PC-9 (cell line): ENCODE measurements at regions not wholly inside any gene's neighbourhood (a gene's known extent, or its start where the extent isn't known, plus 50 kb on each side); places are given as distances from the start of the nearest gene placed in this dataset.

Experiments used
- BruUV-seq: library from RNA; stranded (reverse); fragments of 400-500 nt; replicated peaks from 2 replicates; lab custom pipeline; 2021; lab: Mats Ljungman, UMichigan
- CTCF ChIA-PET: fragments of 300-600 bp; sonication (Branson Sonifier 250); formaldehyde crosslinking; loops from one replicate; lab custom pipeline; 2022; ENCODE audit warnings: antibody characterized with exemption; lab: Charles Lee
- POLR2A ChIA-PET: fragments of 300-600 bp; sonication (Branson Sonifier 250); formaldehyde crosslinking; loops from one replicate; lab custom pipeline; 2022; ENCODE audit warnings: antibody characterized with exemption; ENCODE audit not compliant: unreplicated experiment; lab: Charles Lee
- DNase-seq, 2 experiments: peaks; one replicate each; pipeline versions ENCODE4 v3.0.0 to v3.0.0-alpha.2; 2015 to 2022; ENCODE audit warnings: mixed read lengths in 1 of 2
- H2AFZ ChIP-seq: fragments of 200-600 bp; sonication (generic); 2 replicates; pipeline ENCODE4 v1.8.1; 2017; ENCODE audit warnings: antibody characterized with exemption
- H3F3A ChIP-seq: fragments of 200-600 bp; sonication (generic); 2 replicates; pipeline ENCODE4 v1.8.1; 2017; ENCODE audit warnings: antibody characterized with exemption, mild to moderate bottlenecking, low read depth; ENCODE audit not compliant: insufficient read depth
- H3K27ac ChIP-seq: fragments of 200-600 bp; sonication (generic); 2 replicates; pipeline ENCODE4 v1.6.1; 2016; ENCODE audit warnings: mixed run types
- H3K27me3 ChIP-seq: fragments of 200-600 bp; sonication (generic); 2 replicates; pipeline ENCODE4 v1.6.1; 2016; ENCODE audit warnings: low read depth, mixed run types; ENCODE audit not compliant: insufficient read depth
- H3K36me3 ChIP-seq: fragments of 200-600 bp; sonication (generic); 2 replicates; pipeline ENCODE4 v1.6.1; 2016; ENCODE audit warnings: low read depth, mixed run types
- H3K4me1 ChIP-seq: fragments of 200-600 bp; sonication (generic); replicated peaks from 2 replicates; pipeline ENCODE4 v1.6.1; 2016; ENCODE audit warnings: mixed run types; ENCODE audit not compliant: insufficient read depth
- H3K4me2 ChIP-seq: fragments of 200-600 bp; sonication (generic); 2 replicates; pipeline ENCODE4 v1.6.1; 2017; ENCODE audit warnings: mixed run types
- H3K4me3 ChIP-seq: fragments of 200-600 bp; sonication (generic); 2 replicates; pipeline ENCODE4 v1.6.1; 2016; ENCODE audit warnings: mixed run types
- H3K79me2 ChIP-seq: fragments of 200-600 bp; sonication (generic); 2 replicates; pipeline ENCODE4 v1.6.1; 2017; ENCODE audit warnings: low read depth, mixed run types
- H3K9me2 ChIP-seq: fragments of 200-600 bp; sonication (generic); 2 replicates; pipeline ENCODE4 v1.8.1; 2017; ENCODE audit warnings: mild to moderate bottlenecking; ENCODE audit not compliant: insufficient read depth
- H3K9me3 ChIP-seq: fragments of 200-600 bp; sonication (generic); 2 replicates; pipeline ENCODE4 v1.8.1; 2016; ENCODE audit warnings: low read depth; ENCODE audit not compliant: insufficient read depth
- H4K20me1 ChIP-seq: fragments of 200-600 bp; sonication (generic); 2 replicates; pipeline ENCODE4 v1.8.1; 2017; ENCODE audit not compliant: insufficient read depth
- EZH2 ChIP-seq: fragments of 200-600 bp; sonication (generic); IDR thresholded peaks from 2 replicates; pipeline ENCODE4 v1.8.0; 2017; ENCODE audit warnings: antibody characterized with exemption, low read depth
- intact Hi-C: fragments of 100-400 bp; cut with micrococcal nuclease; formaldehyde crosslinking; loops from one replicate; pipeline ENCODE4 v1.10.0; 2022; ENCODE audit not compliant: unreplicated experiment
- TF ChIP-seq, protein P1 (sequence below): fragments of 200-600 bp; sonication (generic); conservative IDR thresholded peaks from 2 replicates; pipeline ENCODE4 v1.6.1; 2017; ENCODE audit warnings: mixed run types, antibody characterized with exemption, mild to moderate bottlenecking, moderate library complexity

DNA sequence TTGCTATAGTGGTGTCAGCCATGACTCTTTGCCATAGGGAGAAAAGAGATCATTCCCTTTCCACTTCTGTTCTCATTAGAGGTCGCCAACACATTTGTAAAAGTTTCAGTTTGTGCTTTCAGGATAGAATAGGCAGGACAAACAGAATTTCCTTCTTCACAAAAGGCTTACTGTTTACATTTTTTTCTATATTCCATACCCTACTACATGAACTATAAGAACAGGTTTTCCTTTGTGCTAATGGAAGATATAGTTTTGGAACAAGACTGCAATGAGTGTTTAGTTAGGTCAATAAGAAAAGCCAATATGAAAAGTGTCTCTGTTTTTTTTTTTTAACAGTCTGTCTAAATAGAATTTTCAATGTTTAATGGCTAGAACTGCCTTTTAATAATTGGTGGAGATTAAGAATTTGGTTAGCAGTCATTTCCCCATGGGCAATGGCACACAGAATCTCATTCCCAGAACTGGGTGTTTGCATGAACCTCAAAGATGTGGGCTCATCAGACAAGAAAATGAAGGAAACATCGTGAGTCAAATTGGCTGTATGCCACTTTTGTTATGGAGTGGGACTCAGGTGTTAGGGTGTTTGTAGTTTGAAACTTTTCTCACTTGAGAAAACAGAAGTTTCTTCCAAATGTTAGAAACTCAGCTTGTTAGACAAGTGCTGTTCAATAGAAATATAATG, 75.2 kb upstream of the PRLR start:
- no peaks in the 10 kb centered on the region for H3F3A ChIP-seq
- no peaks in the 10 kb centered on the region for H3K4me1 ChIP-seq
- intact Hi-C loops: no loop called here
- H3K27me3 ChIP-seq: peaks cover 7% of the 10 kb centered on the region; the same call in 1 of the 2 replicates
- no peaks in the 10 kb centered on the region for H3K9me3 ChIP-seq
- CTCF ChIA-PET: no interaction called here
- no peak overlapping the region for H3K27ac ChIP-seq
- TF ChIP-seq EZH2: no peak
- TF ChIP-seq, protein P1, sequence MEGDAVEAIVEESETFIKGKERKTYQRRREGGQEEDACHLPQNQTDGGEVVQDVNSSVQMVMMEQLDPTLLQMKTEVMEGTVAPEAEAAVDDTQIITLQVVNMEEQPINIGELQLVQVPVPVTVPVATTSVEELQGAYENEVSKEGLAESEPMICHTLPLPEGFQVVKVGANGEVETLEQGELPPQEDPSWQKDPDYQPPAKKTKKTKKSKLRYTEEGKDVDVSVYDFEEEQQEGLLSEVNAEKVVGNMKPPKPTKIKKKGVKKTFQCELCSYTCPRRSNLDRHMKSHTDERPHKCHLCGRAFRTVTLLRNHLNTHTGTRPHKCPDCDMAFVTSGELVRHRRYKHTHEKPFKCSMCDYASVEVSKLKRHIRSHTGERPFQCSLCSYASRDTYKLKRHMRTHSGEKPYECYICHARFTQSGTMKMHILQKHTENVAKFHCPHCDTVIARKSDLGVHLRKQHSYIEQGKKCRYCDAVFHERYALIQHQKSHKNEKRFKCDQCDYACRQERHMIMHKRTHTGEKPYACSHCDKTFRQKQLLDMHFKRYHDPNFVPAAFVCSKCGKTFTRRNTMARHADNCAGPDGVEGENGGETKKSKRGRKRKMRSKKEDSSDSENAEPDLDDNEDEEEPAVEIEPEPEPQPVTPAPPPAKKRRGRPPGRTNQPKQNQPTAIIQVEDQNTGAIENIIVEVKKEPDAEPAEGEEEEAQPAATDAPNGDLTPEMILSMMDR: no peak
- POLR2A ChIA-PET: no interaction called here
- no peaks in the 10 kb centered on the region for H4K20me1 ChIP-seq
- H2AFZ ChIP-seq: no peak overlapping the region
- no peaks in the 10 kb centered on the region for H3K79me2 ChIP-seq
- DNase-seq: no peak
- no peaks in the 10 kb centered on the region for H3K9me2 ChIP-seq
- no peaks in the 10 kb centered on the region for H3K36me3 ChIP-seq
- H3K4me2 ChIP-seq: no peak overlapping the region
- no TSS peak for BruUV-seq
- no peak overlapping the region for H3K4me3 ChIP-seq

DNA sequence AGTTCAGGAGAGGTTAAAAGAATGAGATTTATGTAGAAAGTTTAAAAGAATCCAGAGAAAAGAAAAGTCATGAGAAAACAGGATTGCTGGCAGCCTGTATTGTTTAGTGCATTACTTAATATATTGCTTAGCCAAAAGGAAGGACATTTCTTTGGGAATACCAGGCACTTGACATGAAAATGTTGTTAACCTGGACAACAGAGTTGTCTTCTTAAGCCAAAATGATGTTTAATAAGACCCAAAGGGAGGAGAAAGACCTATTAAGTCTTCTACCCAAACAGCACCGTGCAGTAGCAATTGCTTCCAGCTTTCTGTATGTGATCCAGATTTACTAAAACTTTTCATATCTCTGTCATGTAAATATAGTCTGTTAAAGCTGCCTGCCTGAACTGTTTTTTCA, 74.0 kb upstream of the PRLR start:
- DNase-seq: no peak
- BruUV-seq: no TSS peak
- H3K27me3 ChIP-seq: no peaks in the 10 kb centered on the region
- ChIA-PET CTCF (no interaction called here), POLR2A (no interaction called here)
- no peak overlapping the region for H3K27ac ChIP-seq
- H3K9me3 ChIP-seq: no peaks in the 10 kb centered on the region
- H3K79me2 ChIP-seq: no peaks in the 10 kb centered on the region
- no peaks in the 10 kb centered on the region for H3K9me2 ChIP-seq
- H2AFZ ChIP-seq: peak overlapping the region; percentile 26; the same call in 1 of the 2 replicates
- intact Hi-C loops: no loop called here
- no peaks in the 10 kb centered on the region for H3F3A ChIP-seq
- H4K20me1 ChIP-seq: no peaks in the 10 kb centered on the region
- no peak overlapping the region for H3K4me2 ChIP-seq
- no peaks in the 10 kb centered on the region for H3K36me3 ChIP-seq
- H3K4me1 ChIP-seq: no peaks in the 10 kb centered on the region
- TF ChIP-seq, protein P1: no peak
- TF ChIP-seq EZH2: no peak
- H3K4me3 ChIP-seq: no peak overlapping the region

DNA sequence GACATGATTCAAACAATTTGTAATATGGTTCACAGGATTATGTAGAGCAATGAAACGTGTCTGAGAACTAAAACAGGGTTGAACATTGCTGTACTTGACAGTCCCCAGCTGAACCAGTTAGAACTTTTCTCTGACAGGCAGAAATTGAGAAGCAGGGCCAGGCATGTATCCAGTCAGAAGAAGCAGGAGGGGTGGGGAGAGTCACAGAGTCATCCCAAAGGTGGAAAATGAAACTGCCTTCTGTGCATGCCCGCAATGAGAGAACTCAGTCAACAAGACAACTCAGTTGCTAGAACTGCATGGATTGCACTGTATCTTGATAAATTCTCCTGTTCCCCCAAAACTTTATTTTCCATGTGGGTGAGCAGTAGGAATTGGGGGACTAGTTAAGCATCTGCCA, 72.9 kb upstream of the PRLR start:
- DNase-seq: no peak

More for the DNA sequence above, 72.9 kb upstream of the PRLR start:
- no peak overlapping the region for H3K27ac ChIP-seq
- ChIA-PET POLR2A (no interaction called here), CTCF (no interaction called here)
- H3K4me3 ChIP-seq: no peak overlapping the region
- H3K4me2 ChIP-seq: no peak overlapping the region
- no peaks in the 10 kb centered on the region for H3K27me3 ChIP-seq
- no peaks in the 10 kb centered on the region for H3F3A ChIP-seq
- no peaks in the 10 kb centered on the region for H3K9me3 ChIP-seq
- BruUV-seq: no TSS peak
- no peak for TF ChIP-seq EZH2
- TF ChIP-seq, protein P1: no peak
- H3K4me1 ChIP-seq: no peaks in the 10 kb centered on the region
- 0 out of 2 replicates have a peak, but pooled peaks cover 3% of the 10 kb centered on the region for H4K20me1 ChIP-seq
- no peaks in the 10 kb centered on the region for H3K79me2 ChIP-seq
- H3K36me3 ChIP-seq: no peaks in the 10 kb centered on the region
- H2AFZ ChIP-seq: no peak overlapping the region
- intact Hi-C loops: no loop called here
- H3K9me2 ChIP-seq: no peaks in the 10 kb centered on the region
